ENCODE measurements at regions not wholly inside any gene's neighbourhood (a gene's known extent, or its start where the extent isn't known, plus 50 kb on each side); places are given as distances from the start of the nearest gene placed in this dataset.

DNA sequence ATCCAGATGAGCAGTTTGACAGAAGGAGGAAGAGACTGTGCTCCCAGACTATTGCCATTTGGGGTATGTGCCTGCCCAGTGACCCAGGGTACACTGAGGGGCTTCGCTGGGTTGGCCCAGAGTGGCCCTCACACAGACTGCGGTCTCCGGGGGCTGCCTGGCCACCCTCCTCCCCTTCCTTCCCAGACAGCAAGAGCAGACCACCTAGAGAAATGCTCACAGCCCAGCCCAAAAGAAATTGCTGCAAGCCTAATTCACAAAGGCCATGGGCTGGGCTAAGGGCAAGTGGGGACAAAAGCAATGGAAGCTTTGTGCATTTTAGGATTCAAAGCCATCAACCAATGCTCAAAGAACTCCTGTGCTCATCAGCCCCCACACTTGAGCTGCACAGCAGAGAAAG, 277.6 kb downstream of the CDC5L start:
- DNase-seq, result no peak

DNA sequence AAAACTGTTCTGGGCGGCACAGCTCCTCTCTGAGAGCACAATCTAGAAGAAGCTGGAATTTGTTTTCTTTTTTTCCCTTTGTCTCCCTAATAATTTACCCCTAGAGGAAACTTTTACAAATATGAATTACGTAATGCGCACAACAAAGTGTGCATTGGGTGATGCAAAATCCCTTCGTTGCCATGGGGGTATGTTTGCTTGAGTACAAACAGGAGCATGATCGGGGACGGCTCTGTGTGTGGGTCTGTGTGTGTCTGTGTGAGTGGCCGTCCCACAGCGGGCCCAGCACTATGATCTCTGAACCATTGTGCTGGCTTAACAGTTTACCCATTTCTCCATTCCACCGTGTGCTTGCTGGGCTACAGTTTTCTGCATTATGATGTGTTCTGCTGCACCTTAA, 278.2 kb downstream of the CDC5L start:
- DNase-seq, result no peak

DNA sequence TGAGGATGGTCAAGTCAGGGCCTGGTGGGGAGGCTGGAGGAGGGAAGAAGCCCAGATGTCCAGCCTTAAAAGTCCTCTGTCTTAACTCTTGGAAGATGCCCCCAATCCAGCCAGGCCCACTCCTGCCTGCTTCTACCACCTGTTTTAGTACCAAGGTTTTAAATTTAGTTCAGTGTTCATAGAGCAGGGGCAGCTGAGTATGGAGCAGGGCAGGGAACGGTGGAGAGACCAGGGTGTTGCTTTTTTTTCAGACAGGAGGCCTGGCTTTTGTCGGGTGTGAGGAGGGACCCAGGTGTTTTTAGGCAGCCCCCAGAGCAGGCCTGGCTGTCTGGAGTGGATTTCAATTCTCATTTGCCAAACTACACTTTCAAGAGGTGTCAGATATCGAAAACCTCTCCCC, 278.8 kb downstream of the CDC5L start:
- DNase-seq, result no peak

DNA sequence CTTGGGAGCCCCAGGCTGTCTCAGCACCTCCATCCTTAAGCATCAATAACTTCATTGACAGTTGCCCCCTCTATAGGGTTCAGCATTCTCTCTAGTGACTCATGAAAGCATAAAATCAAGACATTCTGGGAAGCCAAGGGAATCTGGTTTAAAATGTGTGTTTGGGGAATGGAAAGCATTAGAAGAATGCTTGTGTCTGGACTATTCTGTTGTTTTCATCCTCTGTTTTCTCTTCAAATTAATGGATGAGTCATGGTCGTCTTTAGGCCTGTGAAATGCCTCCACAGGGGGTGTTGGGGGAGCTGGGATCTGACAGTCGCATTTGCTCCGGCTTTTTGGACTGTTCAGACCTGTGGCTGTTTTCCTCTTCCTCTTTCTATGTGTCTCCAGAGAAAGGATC, 279.7 kb downstream of the CDC5L start:
- DNase-seq, result no peak

DNA sequence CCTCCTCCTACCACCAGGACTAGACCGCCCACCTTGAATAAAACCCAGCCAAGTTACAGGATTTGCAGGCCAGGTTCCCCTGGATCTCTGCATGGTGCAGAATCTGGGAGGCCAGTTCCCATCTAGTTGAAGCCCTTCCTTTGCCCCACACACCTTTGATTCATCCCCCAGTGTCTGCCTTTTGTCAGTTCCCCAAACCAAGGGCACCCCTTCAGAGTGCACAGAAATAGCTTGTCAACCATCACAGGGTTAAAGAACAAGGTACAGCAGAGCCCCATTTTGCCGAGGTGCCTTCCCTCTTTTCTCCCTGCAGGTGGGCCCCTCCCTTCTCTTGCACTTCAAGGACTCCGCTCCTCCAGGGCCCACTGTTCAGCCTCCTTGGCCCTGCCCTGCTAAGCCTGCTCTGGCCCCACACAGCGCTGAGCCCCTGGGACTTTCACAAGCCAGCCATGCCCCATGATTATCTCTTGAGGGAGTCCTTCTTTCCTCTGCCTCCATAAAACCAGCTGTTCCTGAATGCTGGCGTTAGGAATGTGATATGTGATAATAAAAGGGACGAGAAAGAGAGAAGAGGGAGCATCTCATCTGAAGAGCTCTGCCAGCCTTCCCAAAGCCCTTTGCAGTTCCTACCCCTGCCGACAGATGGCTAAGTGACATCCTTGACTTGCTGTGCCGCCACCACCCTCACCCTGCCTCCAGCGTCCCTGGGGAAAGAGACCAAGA, 280.3 kb downstream of the CDC5L start:
- peak in 1 of 4 experiments; percentile 7 for DNase-seq

DNA sequence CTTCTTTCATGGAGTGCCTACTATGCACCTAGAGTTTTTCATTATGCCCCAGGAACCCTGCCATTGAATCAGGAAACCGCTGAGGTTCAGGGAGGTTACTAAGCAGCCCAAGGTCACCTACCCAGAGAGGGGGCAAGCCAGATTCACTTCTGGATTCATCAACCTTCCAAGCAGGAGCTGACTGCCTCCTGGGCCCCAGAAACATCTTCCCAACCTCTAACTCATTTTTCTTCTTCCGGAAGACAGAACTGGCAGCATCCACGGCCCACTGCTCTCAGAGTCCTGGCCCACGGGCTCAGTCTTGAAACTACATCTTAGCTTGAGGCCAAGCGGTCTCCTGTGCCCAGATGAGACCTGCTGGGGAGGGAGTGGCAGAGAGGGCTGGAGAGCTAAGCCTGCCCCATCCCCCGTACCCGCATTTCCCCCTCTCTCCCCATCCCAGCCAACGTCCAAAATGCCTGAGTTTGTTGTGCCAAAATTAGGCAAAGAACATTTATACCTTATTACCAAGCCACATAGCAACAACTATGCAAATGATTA, 281.0 kb downstream of the CDC5L start:
- no peak for DNase-seq

DNA sequence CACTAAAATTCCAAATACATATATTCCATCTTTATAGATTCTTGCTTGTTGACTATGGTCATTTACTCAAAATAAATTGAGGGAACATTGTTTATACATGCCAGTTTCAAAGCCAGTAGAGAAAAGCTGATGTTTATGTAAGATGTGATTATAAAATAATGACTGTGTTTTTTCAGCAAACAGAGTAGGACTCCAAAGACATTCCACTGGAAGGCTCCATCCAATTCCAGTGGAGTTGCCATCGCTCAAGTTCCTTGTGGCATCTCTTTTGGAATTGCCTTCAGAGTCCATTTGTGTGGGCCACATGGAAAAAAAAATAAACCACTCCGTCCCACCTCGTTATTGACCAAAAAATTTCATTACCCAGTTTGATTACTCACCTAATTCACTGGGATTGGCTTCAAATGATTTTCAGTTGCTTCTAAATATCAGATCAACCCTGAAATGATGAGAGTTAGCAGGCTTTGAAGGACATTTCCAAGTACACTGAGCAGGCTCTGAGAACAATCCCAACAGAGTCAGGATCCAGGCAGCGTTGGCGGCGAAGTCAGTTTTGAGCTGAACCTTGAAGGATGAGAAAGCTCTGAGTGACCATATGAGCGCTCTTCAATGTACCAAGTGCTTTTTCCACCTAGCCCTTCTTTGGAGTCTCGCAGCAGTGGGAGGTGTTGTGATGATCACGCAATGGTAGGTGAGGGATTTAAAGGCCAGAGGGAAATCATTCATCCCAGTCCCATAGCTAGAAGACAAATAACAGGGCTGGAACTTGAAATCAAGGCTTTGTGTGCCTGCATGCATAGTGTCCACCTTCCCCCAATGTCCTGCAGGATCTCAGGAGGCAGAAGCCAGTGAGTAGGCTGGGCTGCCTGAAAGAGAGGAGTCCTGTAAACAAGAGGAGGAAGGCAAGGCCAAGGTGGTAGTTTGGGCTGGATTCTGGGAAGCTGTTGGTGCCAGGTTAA, 281.7 kb downstream of the CDC5L start:
- DNase-seq, result no peak

DNA sequence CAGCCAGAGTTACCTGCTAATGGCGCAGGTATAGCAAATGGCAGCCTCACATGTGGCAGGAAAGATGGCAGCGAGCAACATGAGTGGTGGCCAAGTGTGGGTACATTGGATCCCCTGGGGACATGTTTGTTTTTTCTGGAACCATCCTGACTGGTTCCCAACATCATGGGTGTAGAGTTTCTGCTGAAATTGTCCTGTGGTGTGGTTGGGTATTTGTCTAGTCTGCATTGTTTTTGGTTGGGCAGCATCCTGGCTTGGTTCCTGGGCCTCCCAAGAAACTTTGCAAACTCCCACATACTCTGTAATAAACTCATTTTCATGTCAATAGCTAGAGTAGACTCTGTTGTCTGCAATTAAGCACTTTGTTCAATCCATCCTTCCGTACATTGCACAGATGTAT, 282.6 kb downstream of the CDC5L start:
- no peak for DNase-seq

DNA sequence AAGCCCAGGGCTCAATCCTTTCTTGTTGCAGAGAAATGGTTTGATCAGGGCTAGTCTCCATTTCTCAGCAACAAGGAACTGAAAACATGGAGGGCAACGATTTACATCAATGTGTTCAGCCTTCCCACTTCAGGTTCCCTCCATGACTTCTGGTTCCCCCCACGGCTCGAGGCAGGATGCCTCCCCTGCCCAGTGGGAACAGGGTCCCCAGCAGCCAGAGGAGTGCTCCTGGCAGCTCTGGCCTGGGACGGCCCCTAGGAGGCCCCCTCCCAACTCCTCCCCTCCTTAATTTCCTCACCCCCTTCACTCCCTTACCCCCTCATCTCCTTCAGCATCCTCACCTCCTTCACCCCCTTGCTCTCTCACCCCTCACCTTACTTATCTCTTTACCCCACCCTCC, 283.8 kb downstream of the CDC5L start:
- no peak for DNase-seq

DNA sequence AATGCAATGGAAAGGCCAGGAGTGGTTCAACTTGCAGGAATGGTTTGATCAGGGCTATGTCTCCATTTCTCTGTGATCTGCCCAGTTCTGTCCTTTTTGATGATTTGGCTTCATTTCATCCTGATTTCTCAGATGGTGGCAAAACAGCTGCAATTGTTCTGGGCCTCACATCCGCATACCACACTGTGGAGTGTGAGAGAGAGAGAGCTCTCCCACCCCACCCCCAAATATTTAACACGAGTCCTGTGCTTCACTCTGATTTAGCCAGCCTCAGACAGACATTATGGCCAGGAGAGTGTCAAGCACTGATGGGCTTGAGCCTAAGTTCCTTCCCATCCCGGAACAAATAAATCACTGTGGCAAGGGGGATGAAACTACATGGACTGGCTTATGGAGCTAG, 284.6 kb downstream of the CDC5L start:
- no peak for DNase-seq

DNA sequence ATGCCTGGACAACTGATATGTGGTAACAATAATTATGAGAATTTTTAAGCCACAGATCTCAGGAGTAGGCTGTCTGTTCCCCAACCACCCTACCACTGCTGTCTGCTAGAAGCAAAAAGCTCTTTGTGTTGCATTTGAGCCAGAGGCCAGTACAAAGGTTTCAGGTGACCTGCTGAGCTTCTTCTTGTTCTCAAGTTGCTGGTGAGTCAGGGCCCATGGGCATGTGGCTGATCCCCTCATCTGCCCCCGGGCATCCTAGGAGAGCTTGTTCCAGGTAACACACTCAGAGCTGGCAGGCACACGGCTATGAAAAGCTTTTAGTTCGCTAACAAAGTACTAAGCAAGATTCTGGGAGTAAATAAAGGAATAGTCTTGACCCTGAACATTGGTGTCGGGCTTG, 285.3 kb downstream of the CDC5L start:
- DNase-seq, result no peak

DNA sequence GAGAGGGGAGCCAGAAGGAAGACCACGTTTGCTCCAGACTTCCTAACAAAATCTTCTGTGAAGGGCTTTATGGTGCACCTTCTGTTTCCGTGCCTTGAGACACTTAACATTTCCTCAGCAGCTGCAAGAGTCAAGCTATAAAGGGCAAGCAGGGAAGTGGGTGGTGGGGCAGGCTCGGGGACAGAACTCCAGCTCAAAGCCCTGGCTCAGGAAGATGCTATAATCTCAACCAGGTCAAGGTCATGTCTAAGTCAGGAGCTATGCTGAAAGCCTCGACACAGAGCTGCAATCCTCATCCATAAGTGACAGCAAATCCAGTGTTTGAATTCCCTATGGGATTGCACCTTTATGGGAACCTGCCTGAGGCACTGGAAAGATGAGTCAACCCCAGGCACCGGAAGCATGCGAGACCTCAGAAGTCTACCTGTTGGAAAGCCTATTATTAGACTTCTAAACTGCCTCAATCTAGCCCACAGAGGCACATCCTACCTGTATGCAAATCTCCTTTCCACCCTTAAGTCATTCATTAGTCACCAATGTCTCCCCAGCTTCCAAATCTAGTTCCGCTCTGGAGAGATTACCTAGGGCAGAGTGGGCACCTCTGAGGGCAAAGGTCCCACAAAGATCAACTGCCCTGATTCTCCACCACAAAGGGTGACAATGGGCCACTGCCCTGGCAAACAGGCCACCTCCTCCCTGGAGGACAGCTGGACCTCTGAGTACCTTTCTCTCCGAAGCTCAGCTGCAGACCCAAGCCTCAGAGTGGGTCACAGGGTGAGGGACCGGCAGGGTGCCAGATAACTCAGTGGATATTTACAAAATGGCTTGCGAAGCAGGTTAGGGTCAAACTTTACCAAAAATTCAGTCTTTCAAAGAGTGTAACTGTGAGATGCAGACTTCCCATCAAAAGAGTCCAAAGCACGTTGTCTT, 287.0 kb downstream of the CDC5L start:
- DNase-seq, result no peak

DNA sequence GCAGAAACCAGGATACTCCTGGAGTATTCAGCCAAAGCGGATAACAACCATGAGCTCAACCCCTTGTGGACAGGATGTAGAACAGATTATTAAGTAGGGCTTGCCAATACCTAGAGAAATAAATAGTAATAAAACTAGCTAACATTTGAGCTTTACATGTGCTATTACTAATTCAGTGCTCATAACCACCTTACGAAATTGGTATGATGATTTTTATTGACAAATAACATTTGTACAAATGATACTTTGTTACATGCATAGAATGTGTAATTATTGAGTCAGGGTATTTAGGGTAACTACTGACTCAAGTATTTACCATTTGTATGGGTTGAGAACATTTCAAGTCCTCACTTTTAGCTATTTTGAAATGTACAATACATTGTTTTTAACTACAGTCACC, 287.9 kb downstream of the CDC5L start:
- no peak for DNase-seq

DNA sequence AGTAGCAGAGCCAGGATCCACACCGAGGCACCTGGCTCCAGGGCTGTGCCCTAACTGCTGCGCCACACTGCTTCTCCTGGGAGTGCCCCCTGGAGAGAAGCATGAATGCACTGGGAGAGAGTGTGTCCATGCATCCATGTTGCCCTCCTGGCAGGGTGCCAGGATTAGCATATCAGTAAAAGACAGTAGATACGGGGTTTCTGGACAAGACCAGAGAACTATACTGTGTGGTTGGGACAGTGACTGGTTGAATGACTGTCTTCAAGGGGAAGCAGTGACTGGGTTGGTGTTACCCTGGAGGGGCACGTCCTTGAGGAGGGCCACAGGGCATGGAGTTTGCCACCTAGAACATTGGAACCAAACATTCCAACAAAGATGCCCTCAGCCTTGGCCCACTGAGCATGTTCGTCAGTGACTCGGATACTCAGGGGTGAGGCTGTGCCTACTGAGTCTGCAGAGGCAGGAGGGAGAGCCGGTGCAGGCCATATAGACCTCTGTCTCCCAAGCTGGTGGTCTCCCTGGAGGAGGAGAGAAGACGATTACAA, 288.8 kb downstream of the CDC5L start:
- no peak for DNase-seq

DNA sequence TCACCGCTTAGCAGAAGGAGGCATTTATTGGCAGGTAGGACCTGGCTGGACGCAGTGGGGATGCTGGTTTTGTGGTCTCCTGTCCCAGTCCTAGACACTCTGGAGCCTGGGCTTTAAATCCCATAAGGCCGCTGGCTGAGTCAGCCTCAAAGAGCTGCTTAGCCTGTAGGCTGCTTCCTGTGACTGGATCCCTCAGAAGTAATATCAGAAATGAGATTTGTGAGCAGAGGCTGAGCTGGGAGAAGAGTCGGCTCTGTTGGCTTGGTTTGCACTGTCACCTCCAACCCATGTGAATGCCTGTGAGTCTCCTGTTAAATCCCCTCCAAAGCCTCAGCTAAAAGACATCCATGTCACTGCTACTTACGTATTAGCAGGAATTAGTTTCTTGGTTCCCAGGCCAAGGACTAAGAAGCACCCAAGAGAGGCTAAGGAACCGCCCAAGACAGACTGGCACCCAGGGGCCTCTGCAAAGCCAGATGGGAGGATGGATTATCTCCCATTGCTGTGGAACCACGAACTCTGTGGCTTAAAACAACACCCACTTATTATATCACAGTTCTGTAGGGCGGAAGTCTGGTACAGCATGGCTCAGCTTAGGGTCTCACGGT, 289.4 kb downstream of the CDC5L start:
- no peak for DNase-seq

DNA sequence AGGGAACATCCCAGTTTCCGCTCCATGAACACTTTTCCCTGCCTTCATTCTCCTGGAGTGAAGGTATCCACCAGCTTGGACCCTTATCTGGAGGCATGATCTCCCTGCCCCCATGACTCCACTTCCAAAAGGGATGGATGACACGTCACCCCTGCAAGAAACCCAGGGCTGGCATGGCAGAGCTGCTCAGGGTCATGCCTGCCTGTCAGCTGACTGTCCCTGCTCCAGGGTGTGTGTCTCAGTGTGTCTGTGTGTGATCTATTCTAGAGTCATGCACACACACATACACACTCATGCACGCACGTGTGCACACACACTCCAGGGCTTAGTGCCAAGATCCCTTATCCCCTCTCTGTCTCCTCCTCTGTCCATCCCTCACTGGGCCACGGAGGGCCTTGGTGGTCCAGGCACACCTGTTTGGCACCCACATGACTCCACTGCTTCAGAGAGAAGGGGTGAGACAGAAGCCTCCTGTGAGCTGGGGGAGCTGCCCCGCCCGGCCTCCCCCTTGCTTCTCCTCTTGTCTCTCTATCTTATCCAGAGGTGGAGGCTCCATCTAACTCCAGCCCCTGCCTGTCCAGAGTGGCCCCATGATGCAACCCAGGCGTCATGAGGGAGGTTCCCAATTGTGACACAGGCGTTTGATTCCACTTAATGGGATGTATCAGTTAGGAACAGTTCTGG, 290.9 kb downstream of the CDC5L start:
- DNase-seq, result no peak

DNA sequence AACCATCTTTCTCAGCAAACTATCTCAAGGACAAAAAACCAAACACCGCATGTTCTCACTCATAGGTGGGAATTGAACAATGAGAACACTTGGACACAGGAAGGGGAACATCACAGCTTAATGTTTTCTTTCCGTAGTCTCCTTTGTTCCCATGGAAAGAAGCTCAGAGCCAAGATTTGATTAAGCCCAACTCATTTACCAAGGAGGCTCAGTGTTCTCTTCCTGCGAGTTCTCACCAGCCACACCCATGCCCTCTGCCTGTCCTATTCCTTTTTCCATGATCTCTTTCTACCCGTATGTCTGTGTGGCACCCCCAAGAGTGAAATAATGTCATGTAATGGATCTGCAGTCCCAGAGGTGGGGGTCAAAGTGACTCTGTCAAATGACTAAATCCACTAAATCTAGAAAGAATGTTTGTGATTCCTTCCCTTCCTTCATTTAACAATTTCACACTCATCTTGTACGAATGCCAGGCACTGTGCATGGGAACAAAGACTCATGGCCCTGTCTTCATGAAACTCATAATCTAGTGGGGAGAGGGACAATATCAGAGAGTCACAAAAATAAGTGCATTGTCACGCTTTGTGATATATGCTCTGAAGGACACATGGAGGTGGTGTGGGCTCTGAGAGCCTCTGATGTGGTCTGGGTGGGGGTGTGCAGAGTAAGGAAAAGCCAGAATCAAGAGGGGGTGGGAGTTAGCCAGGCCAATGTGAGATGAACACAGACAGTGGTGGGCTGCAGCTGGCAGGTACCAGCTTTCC, 292.1 kb downstream of the CDC5L start:
- no peak for DNase-seq

DNA sequence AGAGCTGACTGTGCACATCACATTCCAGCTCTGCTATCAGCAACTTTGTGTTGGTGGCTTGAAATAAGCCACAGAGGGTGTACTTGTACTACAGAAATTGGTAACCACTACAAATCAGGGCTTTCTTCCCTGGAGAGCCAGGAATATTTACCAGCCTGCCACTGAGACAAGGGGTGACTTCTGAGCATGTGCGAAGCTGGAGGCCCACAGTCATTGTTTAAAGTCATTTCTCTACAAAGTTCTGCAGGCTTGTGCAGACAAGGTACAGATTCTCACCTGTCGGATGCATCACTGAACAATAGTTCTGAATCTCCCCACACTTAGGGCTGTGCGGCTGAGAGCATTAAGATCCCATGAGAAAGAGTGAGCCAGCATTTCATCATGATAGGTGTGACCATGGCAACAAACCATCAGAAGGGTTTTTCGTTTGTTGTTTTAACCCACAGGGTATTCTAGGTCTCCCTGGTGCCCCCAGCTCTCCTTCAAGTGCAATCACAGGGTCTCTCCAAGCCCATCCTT, 292.8 kb downstream of the CDC5L start:
- no peak for DNase-seq

DNA sequence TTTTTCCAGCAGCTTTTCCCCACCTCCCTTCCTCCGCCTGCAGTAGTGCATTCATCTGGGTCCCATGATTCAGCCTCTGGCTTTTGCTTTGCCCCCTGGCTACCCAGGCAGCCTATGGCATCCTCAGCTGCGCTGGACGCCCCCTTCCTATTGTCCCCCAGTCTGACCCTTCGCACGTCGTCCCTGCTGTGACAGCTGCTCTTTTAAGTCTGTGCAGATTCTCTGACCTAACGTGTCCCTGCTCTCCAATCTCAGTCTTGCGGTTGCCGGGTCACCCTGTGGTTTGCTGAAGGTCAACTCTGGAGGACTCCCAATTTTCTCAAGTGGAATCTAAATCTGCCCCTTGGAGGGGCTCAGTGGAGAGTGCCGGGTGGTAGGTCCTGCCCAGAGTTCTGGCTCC, 294.3 kb downstream of the CDC5L start:
- DNase-seq, result no peak

DNA sequence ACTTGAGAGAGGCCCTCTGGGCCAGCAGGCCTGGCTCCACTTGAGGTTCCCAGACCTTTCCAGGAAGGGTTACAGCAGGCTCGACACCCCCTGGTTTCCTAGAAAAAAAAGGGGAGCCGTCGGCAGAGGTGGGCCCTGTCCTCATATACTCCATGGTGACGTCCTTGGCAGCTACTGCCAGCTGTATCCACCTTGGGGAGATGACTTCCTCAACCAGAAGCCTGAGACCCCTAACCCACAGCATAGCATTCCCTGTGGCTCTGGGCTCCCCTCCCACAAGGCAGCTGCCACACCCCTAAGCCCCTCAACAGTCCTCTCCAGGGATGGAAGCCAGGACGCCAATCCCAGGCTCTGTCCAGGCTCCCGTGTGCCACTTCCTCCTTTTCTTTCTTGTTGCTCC, 294.8 kb downstream of the CDC5L start:
- DNase-seq, result no peak

All from activated naive CD4-positive, alpha-beta T cell (primary cell).